KMS-11 (cell line): ENCODE measurements at regions not wholly inside any gene's neighbourhood (a gene's known extent, or its start where the extent isn't known, plus 50 kb on each side); places are given as distances from the start of the nearest gene placed in this dataset.
A peak's percentile ranks its signal among the peaks of the same experiment; 100 is the strongest.

ENCODE experiments used
- H2AFZ ChIP-seq: fragments of 200-600 bp; sonication (generic); 2 replicates; pipeline ENCODE4 v1.6.1; 2016; ENCODE audit warnings: antibody characterized with exemption, mixed run types, low read depth
- H3K27ac ChIP-seq: fragments of 200-600 bp; sonication (generic); 2 replicates; pipeline ENCODE4 v1.6.1; 2016; ENCODE audit warnings: mild to moderate bottlenecking, mixed run types
- H3K27me3 ChIP-seq: fragments of 200-600 bp; sonication (generic); 2 replicates; pipeline ENCODE4 v1.6.1; 2017; ENCODE audit warnings: mild to moderate bottlenecking, low read depth, mixed run types, moderate library complexity; ENCODE audit not compliant: insufficient read depth
- H3K36me3 ChIP-seq: fragments of 200-600 bp; sonication (generic); 2 replicates; pipeline ENCODE4 v1.6.1; 2017; ENCODE audit warnings: mild to moderate bottlenecking, mixed run types; ENCODE audit not compliant: insufficient read depth
- H3K4me1 ChIP-seq: fragments of 200-600 bp; sonication (generic); 2 replicates; pipeline ENCODE4 v1.6.1; 2016; ENCODE audit warnings: mild to moderate bottlenecking, low read depth, mixed run types; ENCODE audit not compliant: poor library complexity, severe bottlenecking
- H3K4me2 ChIP-seq: fragments of 200-600 bp; sonication (generic); 2 replicates; pipeline ENCODE4 v1.7.0; 2016; ENCODE audit warnings: mild to moderate bottlenecking, mixed run types
- H3K4me3 ChIP-seq: fragments of 200-600 bp; sonication (generic); IDR thresholded peaks from 2 replicates; pipeline ENCODE4 v1.6.1; 2017; ENCODE audit warnings: low read depth, low read length, mixed read lengths; ENCODE audit not compliant: insufficient read depth
- H3K79me2 ChIP-seq: fragments of 200-600 bp; sonication (generic); 2 replicates; pipeline ENCODE4 v1.6.1; 2016; ENCODE audit warnings: low read depth, mixed run types; ENCODE audit not compliant: insufficient read depth
- H3K9ac ChIP-seq: fragments of 200-600 bp; sonication (generic); 2 replicates; pipeline ENCODE4 v1.6.1; 2016; ENCODE audit warnings: mild to moderate bottlenecking, mixed run types
- H4K20me1 ChIP-seq: fragments of 200-600 bp; sonication (generic); 2 replicates; pipeline ENCODE4 v1.6.1; 2016; ENCODE audit warnings: mild to moderate bottlenecking, mixed run types; ENCODE audit not compliant: insufficient read depth
- TF ChIP-seq, protein P1 (sequence below): fragments of 200-600 bp; sonication (generic); conservative IDR thresholded peaks from 2 replicates; pipeline ENCODE4 v1.6.1; 2017; ENCODE audit warnings: low read depth, mild to moderate bottlenecking, antibody characterized with exemption, low read length, moderate library complexity, mixed read lengths

- Histone ChIP-seq H2AFZ (no peak overlapping the region), H3K4me3 (no peak overlapping the region)
These were observed 945.8 kb downstream of the KCNJ2 start for GRCh38 chr17:71114911-71115668.

DNA sequence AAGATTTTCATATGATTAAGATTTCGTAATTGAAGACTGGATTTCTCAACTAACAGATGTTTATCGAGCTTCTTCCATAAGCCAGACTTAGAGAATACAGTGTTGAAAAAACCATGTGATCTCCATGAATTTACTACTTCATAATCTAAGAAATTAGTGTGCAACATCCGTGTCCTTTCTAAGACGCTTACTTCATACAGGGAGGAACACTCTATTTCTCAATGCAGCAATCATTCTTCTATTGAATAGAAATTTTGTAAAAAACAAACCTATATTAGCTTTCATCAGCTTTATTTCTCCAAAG, 946.3 kb downstream of the KCNJ2 start:
- no peak overlapping the region for H3K4me2 ChIP-seq
- H3K27ac ChIP-seq: no peak overlapping the region
- no peak overlapping the region for H3K9ac ChIP-seq
- TF ChIP-seq, protein P1, sequence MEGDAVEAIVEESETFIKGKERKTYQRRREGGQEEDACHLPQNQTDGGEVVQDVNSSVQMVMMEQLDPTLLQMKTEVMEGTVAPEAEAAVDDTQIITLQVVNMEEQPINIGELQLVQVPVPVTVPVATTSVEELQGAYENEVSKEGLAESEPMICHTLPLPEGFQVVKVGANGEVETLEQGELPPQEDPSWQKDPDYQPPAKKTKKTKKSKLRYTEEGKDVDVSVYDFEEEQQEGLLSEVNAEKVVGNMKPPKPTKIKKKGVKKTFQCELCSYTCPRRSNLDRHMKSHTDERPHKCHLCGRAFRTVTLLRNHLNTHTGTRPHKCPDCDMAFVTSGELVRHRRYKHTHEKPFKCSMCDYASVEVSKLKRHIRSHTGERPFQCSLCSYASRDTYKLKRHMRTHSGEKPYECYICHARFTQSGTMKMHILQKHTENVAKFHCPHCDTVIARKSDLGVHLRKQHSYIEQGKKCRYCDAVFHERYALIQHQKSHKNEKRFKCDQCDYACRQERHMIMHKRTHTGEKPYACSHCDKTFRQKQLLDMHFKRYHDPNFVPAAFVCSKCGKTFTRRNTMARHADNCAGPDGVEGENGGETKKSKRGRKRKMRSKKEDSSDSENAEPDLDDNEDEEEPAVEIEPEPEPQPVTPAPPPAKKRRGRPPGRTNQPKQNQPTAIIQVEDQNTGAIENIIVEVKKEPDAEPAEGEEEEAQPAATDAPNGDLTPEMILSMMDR: no peak
- H3K27me3 ChIP-seq: no peaks in the 10 kb centered on the region
- no peaks in the 10 kb centered on the region for H3K79me2 ChIP-seq
- H3K4me1 ChIP-seq: no peaks in the 10 kb centered on the region
- H2AFZ ChIP-seq: no peak overlapping the region
- H4K20me1 ChIP-seq: no peaks in the 10 kb centered on the region
- no peaks in the 10 kb centered on the region for H3K36me3 ChIP-seq
- no peak overlapping the region for H3K4me3 ChIP-seq

More at GRCh38 chr17:71114911-71115668, 945.8 kb downstream of the KCNJ2 start:
- Histone ChIP-seq H3K4me1 (no peaks in the 10 kb centered on the region), H3K4me2 (no peak overlapping the region), H3K9ac (no peak overlapping the region), H3K79me2 (no peaks in the 10 kb centered on the region), H3K27ac (no peak overlapping the region), H3K27me3 (no peaks in the 10 kb centered on the region), H4K20me1 (no peaks in the 10 kb centered on the region), H3K36me3 (no peaks in the 10 kb centered on the region)
- TF ChIP-seq, protein P1: no peak

DNA sequence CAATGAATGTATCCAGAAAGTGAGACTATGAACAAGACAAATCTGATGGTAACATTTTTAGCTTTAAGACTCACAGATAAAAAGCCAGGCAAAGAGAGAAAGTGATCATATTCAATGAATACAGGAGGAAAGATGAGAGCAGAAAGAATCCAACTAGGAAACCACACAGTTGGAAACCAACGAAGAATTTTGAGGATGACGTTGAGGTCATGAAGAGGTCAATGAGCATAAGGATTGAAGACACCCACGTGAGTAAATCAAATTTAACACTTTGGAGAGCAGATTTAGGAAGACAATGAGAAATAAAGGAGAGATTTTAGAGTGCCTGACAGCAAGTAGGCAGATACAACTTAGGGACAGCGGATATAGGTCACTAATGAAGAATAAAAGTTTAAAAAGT, 948.1 kb downstream of the KCNJ2 start:
- H3K27me3 ChIP-seq: no peaks in the 10 kb centered on the region

DNA sequence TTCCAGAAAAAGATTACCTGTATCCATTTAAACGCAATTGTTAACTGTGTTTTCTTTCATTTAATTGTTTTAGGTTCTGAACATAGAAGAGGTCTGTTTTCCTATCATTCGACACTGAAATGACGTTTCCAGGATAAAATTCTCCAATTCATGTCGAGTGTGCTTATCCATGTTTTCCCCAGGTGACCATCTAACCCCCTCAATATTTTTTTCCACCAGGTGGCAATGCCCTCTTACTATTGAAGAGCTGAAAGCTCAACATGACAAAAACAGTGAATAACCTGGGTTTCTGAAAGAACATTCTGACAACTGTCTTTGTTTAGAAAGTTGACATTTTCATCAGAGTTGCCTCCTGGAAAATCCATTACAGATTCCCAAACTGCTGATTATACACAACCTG, 948.7 kb downstream of the KCNJ2 start:
- TF ChIP-seq, protein P1: peak; percentile 55
- H3K79me2 ChIP-seq: no peaks in the 10 kb centered on the region
- no peaks in the 10 kb centered on the region for H4K20me1 ChIP-seq
- H3K4me1 ChIP-seq: no peaks in the 10 kb centered on the region
- no peak overlapping the region for H2AFZ ChIP-seq
- H3K27me3 ChIP-seq: no peaks in the 10 kb centered on the region
- no peak overlapping the region for H3K4me3 ChIP-seq
- no peak overlapping the region for H3K4me2 ChIP-seq
- no peaks in the 10 kb centered on the region for H3K36me3 ChIP-seq
- H3K9ac ChIP-seq: no peak overlapping the region
- no peak overlapping the region for H3K27ac ChIP-seq

More for the DNA sequence above, 948.1 kb downstream of the KCNJ2 start:
- no peak overlapping the region for H3K4me2 ChIP-seq
- no peaks in the 10 kb centered on the region for H3K79me2 ChIP-seq
- no peak overlapping the region for H2AFZ ChIP-seq
- no peaks in the 10 kb centered on the region for H4K20me1 ChIP-seq
- H3K27ac ChIP-seq: no peak overlapping the region
- no peaks in the 10 kb centered on the region for H3K36me3 ChIP-seq
- no peak overlapping the region for H3K9ac ChIP-seq
- H3K4me1 ChIP-seq: no peaks in the 10 kb centered on the region
- TF ChIP-seq, protein P1: no peak
- H3K4me3 ChIP-seq: no peak overlapping the region
